ENCODE measurements at regions not wholly inside any gene's neighbourhood (a gene's known extent, or its start where the extent isn't known, plus 50 kb on each side); places are given as distances from the start of the nearest gene placed in this dataset.

GRCh38 chr6:170110201-170111140 is 180.4 kb downstream of the DLL1 start:
- TF ChIP-seq CTCF (IDR thresholded peaks at IDR 0.05), result no peak
- TF ChIP-seq POLR2A (IDR thresholded peaks at IDR 0.05), result no peak

Data from testis (tissue), 2 donors.